ENCODE measurements at regions not wholly inside any gene's neighbourhood (a gene's known extent, or its start where the extent isn't known, plus 50 kb on each side); places are given as distances from the start of the nearest gene placed in this dataset.

DNA sequence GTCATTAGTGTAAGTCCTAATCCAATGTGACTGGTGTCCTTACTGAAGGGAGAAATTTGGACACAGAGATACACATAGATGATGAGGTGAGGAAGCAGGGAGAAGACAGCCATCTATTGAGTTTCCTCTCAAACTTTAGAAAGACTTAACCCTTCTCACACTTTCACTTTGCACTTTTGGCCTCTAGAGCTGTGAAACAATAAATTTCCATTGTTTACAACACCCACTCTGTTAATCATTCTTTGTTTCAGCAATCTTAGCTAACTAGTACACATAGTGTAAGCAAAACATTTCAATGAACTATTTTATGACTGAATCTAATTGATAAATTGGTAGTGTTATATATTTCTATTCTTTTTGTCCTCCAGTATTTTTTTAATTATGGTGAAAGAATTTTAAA lies 1092.8 kb upstream of the POT1 start (continued):
- no peak for TF ChIP-seq ZNF668 (CRISPR knock-in tag; IDR thresholded peaks at IDR 0.05)

- H3K4me2 ChIP-seq (ENCODE audit: insufficient read depth, low read length) = no peak overlapping the region
- DNase-seq (ENCODE audit: extremely low read depth in 1 of 4, low spot score in 3 of 4) (no peak), FAIRE-seq (no peak), ATAC-seq (no peak)
- no peak overlapping the region for H3K9ac ChIP-seq (ENCODE audit: insufficient read depth in 1 of 2, low read depth in 2 of 2, low read length in 2 of 2)
- H2AFZ ChIP-seq (ENCODE audit: low read depth, low read length) = no peak overlapping the region
- no peaks in the 10 kb centered on the region for H4K20me1 ChIP-seq (replicated peaks; ENCODE audit: control insufficient read depth, insufficient read depth, low read length)
- no peaks in the 10 kb centered on the region for H3K79me2 ChIP-seq (ENCODE audit: control insufficient read depth, insufficient read depth, low read length)
- no TSS peak for BruUV-seq (replicated peaks)
- intact Hi-C loops (cut with micrococcal nuclease) = no loop called here
- H3K4me1 ChIP-seq (replicated peaks in 1 of 2; ENCODE audit: control insufficient read depth in 2 of 2, insufficient read depth in 2 of 2, low read length in 2 of 2) = no peaks in the 10 kb centered on the region
- 0% methylated on average over 1 of the region's 1 CpG for WGBS (ENCODE audit: insufficient coverage, low coverage, missing lambda C conversion rate)
- H3K9me3 ChIP-seq (replicated peaks; ENCODE audit: control insufficient read depth, insufficient read depth, low read depth, low read length) = peaks cover 3% of the 10 kb centered on the region; the same call in 1 of the 2 replicates
- H3K27me3 ChIP-seq (ENCODE audit: control insufficient read depth in 2 of 2, insufficient read depth in 2 of 2, low read length in 2 of 2) = no peaks in the 10 kb centered on the region
- POLR2A ChIA-PET = no interaction called here
- H3K27ac ChIP-seq (ENCODE audit: extremely low read depth, low read depth, low read length) = no peak overlapping the region
- no peak overlapping the region for H3K4me3 ChIP-seq
- H3K9me1 ChIP-seq (ENCODE audit: control insufficient read depth, insufficient read depth, low read length) = no peaks in the 10 kb centered on the region
- H3K36me3 ChIP-seq (ENCODE audit: control insufficient read depth, insufficient read depth, low read length) = no peaks in the 10 kb centered on the region
- in situ Hi-C loops (cut with MboI) = no loop called here
- CTCF ChIA-PET (ENCODE audit: low intra/inter-chr PET ratio) = no interaction called here
- no peak for TF ChIP-seq HES1 (IDR thresholded peaks at IDR 0.05; ENCODE audit: low read depth)
- no peak for TF ChIP-seq CHD4 (IDR thresholded peaks at IDR 0.05; ENCODE audit: insufficient read depth, insufficient replicate concordance, low read depth, low read length, poor library complexity, severe bottlenecking)
- TF ChIP-seq, protein P1, sequence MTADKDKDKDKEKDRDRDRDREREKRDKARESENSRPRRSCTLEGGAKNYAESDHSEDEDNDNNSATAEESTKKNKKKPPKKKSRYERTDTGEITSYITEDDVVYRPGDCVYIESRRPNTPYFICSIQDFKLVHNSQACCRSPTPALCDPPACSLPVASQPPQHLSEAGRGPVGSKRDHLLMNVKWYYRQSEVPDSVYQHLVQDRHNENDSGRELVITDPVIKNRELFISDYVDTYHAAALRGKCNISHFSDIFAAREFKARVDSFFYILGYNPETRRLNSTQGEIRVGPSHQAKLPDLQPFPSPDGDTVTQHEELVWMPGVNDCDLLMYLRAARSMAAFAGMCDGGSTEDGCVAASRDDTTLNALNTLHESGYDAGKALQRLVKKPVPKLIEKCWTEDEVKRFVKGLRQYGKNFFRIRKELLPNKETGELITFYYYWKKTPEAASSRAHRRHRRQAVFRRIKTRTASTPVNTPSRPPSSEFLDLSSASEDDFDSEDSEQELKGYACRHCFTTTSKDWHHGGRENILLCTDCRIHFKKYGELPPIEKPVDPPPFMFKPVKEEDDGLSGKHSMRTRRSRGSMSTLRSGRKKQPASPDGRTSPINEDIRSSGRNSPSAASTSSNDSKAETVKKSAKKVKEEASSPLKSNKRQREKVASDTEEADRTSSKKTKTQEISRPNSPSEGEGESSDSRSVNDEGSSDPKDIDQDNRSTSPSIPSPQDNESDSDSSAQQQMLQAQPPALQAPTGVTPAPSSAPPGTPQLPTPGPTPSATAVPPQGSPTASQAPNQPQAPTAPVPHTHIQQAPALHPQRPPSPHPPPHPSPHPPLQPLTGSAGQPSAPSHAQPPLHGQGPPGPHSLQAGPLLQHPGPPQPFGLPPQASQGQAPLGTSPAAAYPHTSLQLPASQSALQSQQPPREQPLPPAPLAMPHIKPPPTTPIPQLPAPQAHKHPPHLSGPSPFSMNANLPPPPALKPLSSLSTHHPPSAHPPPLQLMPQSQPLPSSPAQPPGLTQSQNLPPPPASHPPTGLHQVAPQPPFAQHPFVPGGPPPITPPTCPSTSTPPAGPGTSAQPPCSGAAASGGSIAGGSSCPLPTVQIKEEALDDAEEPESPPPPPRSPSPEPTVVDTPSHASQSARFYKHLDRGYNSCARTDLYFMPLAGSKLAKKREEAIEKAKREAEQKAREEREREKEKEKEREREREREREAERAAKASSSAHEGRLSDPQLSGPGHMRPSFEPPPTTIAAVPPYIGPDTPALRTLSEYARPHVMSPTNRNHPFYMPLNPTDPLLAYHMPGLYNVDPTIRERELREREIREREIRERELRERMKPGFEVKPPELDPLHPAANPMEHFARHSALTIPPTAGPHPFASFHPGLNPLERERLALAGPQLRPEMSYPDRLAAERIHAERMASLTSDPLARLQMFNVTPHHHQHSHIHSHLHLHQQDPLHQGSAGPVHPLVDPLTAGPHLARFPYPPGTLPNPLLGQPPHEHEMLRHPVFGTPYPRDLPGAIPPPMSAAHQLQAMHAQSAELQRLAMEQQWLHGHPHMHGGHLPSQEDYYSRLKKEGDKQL (CRISPR knock-in tag; IDR thresholded peaks at IDR 0.05; ENCODE audit: borderline replicate concordance) = no peak
- TF ChIP-seq ZNF707 (CRISPR knock-in tag; conservative IDR thresholded peaks at IDR 0.05) = no peak
- no peak for TF ChIP-seq SMARCC2 (IDR thresholded peaks at IDR 0.05; ENCODE audit: low read depth)
- no peak for TF ChIP-seq ESRRA (IDR thresholded peaks at IDR 0.05; ENCODE audit: borderline replicate concordance, low read depth)
- no peak for TF ChIP-seq ID3 (CRISPR knock-in tag; IDR thresholded peaks at IDR 0.05)
- no peak for TF ChIP-seq ID3 (tag; IDR thresholded peaks at IDR 0.05)
- no peak for TF ChIP-seq RAD51 (IDR thresholded peaks at IDR 0.05; ENCODE audit: borderline replicate concordance, low read depth)
- TF ChIP-seq, protein P2, sequence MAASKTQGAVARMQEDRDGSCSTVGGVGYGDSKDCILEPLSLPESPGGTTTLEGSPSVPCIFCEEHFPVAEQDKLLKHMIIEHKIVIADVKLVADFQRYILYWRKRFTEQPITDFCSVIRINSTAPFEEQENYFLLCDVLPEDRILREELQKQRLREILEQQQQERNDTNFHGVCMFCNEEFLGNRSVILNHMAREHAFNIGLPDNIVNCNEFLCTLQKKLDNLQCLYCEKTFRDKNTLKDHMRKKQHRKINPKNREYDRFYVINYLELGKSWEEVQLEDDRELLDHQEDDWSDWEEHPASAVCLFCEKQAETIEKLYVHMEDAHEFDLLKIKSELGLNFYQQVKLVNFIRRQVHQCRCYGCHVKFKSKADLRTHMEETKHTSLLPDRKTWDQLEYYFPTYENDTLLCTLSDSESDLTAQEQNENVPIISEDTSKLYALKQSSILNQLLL (CRISPR knock-in tag; IDR thresholded peaks at IDR 0.05; ENCODE audit: borderline replicate concordance) = no peak
Measured at GRCh38 chr7:126016722-126017121, 1087.1 kb upstream of the POT1 start.
